NCI-H2107 treated with DMSO at 0.1 percent for 48 hours (cell line): ENCODE measurements at regions not wholly inside any gene's neighbourhood (a gene's known extent, or its start where the extent isn't known, plus 50 kb on each side); places are given as distances from the start of the nearest gene placed in this dataset.

Experiments
- DNase-seq: peaks from one replicate; lab custom pipeline; 2025; ENCODE audit not compliant: unreplicated experiment; lab: John Stamatoyannopoulos, UW

DNA sequence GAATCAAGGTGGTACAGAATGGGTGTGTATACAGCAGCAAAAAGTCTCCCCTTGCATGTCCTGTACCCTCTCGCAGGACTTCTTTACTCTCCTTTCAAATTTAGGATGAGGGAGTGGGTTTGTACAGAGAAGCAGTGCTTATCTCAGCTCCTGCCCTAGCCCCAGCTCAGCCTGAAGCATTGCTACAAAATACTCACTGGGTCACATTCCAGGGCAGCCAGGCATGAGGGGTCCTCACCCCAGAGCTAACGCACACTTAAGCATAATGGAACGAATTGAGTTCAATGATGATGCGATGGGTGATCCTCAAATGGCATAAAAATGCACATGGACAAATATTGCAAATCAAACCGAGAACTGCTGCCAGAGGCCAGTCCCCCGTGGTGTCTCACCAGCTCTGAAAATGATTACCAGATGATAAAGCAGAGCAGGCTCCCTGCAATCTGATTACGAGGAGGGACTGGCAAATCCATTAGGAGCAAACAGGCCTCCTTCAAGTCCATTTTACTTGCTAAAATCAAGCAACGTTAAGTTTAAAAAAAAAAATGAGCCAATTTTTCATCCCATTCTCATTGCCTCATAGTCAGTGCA, 231.6 kb upstream of the TAS2R1 start:
- no peak for DNase-seq

DNA sequence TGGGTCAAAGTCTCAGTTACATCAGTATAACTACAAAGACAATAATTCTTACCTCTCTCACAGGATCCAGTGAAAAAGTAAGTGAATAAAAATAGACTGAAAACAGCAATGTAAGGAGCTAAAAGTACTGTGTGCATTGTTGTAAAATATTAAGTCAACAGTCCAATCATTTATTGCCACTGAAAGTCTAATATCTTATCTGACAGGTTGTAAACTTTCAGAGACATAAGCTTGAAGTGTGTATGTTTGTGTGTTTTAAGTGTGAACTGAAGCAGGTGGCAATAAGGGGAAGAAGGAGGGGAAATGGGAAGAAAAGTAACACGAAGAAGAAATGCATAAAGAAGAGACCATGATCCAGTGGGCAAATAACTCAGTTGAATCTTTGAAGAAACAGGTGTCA, 229.7 kb upstream of the TAS2R1 start:
- no peak for DNase-seq

DNA sequence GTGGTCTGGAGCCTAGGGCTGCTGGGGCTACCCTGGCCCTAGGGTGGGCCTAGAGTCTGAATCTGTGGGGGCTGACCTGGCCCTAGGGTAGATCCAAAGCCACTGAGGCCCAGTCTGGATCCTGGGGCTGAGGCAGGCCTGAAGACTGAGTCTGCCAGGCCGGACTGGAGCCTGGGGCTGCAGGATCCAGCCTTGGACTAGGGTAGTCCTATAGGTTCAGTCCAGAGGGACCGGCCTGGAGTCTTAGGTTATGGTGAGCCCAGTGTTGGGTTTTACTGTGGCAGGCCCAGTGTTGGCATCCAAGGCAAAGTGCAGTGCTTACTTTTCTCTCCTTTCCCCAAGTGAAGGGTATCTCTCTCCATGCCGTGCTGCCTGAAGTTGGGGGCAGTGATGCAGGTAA, 227.9 kb upstream of the TAS2R1 start:
- DNase-seq: no peak

DNA sequence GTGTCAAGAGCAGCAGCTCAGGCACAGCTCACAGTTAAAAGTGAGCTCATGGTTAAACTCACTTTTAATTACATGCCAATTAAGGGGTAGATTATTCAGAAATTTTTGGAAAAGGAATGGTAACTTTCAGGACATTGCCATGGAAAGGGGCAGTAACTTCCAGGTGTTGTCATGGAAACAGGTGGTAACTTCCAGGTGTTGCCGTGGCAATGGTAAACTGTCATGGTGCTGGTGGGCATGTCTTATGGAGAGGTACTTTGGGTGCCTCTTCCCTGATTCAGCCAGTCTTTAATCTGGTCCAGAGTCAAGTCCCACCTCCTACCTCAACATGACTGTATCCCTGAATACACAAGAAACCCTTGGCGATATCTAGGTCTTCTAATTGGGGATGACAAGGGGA, 223.2 kb upstream of the TAS2R1 start:
- DNase-seq: no peak

DNA sequence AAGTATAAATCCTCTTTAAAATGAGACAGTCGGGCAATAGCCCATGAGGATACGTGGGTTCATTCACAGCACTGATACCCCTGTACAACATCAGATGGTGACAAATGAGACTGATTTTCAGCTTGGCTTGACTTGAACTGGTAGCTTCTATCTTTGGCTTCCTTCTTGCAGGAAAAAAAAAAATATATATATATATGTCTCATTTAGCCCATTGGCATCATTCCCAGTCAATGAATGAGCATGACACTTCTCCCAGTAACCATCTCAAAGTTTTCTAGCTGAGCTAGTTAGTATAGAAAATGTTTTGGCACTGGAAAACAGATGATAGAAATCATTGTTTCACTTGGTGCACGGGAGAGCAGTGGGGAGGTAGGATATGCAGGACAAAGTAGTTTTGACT, 222.5 kb upstream of the TAS2R1 start:
- DNase-seq: no peak

DNA sequence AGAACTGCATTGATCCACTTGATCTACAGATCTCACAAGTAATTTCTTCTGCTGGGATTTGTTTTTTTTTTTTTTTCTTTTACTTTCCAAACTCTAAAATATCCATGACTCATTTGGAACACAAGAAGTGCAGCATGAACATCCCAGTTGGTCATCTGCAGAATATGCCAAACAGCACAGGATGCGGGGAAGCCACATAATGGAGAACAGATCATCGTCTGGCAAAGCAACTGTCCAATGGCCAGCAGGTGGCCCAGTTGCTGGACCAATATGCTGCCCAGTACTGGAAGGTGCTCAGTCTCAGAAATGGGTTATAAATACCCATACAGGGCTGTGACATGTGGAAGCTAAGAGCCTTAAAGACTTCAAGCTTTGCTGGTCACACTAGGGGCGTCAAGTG, 221.3 kb upstream of the TAS2R1 start:
- no peak for DNase-seq

DNA sequence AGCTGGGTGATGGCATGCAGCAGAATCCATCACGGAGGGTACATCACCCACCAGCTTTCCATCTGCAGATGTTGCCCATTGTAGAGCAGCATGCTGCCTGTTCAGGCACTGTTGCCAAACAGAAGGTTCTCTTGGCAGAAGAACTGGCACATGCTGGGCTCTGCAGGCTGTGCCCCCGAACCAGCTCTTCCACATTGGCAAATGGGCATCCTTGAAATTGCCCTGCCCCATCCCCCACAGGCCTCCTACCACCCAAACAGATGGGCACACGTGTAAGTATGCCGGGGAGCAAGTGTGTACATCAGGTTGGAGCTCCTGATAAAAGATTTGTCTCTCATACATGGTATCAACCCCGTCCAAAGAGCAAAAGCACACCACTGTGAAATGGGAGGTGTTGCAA, 220.3 kb upstream of the TAS2R1 start:
- no peak for DNase-seq

DNA sequence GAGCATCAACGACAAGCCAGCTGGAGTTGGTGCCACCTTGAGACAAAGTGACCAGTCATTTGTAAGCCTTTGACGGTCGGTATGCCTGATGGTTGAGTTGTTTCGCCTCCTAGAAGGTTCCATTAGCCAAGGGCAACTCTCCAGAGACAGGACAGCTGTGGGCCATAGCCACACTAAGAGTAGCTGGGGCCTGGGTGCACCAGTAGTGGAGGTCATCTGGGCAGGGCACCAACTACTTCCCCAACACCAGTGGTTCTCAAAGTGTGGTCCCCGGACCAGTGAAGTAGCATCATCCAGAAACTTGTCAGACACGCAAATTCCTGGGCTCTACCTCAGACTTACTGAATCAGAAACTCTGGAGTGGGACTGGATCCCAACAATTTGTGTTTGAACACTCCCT, 217.5 kb upstream of the TAS2R1 start:
- no peak for DNase-seq

DNA sequence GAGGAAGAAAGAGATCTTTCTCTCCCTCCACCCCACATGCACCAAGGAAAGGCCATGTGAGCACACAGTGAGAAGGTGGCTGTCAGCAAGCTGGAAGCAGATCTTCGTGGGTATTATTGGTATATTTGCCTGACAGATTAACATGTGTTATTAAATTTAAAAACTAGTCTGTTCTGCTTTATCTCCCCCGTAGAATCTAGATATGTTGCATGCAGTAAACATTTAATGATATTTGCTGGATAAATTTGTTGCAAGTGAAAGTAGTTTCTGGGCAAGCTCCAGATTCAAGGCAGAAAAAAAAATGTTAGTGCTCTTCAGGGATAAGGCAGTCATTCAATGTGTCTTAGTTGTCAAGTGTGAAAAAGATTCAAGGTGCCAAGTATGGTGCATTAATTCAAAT, 215.0 kb upstream of the TAS2R1 start:
- DNase-seq: no peak

DNA sequence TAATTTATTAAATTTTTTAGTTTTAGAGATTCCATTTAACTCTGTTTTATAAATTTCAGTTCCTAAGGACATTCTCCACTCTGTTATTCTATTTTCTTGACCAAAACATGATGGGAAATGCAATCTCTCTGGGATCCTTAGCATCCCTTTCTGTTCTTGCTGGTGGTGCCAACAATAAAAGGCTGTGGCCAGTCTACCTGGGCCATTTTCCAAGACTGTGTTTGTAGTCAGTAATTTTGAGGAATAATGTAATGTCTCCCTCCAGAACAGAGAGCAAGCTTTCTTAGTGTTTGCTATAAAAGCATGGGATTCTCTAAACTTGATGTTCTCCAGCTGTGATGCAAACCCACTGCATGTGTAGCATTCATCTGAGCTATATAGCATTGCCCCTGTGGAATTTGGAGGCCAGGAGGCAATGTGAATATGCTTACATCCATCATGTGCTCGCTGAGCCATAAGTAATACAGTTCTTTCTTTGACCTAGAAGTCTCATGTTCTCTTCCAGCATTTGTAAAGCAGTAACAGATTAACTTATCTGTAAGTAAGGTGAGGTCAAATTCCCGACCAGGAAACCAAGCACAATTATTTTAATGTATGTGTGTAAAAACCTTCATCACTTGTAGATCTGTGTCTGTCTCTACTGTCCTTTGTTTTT, 211.5 kb upstream of the TAS2R1 start:
- no peak for DNase-seq

DNA sequence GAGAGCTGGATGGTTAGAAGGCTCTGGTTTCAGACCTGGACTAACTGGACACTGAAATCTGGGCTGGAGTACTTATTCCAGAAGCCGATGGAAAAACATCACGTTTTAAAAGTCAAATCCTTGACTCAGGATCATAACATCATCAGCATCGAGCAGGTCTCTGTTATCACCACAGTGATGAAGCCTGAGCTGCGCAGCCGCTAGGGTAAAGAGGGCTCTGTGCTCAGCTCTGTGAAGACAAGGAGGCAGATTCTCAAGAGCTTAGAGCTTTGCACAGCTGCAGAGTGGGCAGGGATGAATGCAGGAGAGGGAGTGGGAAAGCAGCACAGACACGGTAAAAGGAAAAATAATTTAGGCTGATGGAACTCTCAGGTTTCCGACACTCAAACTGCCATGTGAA, 208.8 kb upstream of the TAS2R1 start:
- DNase-seq: no peak

DNA sequence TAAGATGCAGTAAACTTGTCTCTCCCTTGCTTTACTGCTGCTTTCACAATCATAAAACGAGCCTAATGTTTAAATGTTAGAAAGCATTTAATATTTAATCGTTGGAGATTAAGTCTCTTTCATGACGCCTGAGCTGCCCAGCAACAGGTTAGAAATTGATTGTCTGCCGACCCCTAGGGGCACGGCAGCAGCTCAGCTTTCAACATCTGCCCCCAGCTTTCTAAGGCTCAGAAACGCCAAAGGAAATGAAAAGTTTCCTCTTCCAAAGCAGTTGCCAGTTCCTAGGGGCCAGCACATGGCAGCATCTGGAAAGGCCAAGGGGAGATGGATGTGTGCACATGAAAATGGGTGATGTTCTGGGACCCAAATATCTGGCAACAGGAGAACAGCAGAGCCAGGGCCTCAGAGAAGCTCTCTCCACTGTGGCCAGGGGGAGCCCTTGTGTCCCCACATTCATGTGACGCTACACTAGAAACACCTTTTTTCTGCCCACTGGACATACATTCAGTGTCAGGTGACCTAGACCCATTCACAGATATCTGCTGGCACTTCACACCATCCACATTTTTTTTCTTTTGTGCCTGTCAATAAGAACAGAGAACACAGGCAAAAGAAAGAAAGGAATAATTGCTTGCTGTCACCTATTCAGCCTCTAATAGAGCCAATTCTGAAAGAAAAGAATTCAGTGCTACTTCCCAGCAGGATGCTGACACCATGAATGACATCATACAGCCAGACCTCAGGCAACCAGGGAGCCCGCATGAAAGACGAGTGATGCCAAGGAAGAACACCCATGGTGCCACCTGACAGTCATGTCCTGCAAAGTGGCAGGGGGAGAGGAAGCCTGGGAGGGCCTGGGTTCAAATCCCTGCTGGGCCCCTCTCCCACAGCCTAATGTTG, 205.0 kb upstream of the TAS2R1 start:
- no peak for DNase-seq

DNA sequence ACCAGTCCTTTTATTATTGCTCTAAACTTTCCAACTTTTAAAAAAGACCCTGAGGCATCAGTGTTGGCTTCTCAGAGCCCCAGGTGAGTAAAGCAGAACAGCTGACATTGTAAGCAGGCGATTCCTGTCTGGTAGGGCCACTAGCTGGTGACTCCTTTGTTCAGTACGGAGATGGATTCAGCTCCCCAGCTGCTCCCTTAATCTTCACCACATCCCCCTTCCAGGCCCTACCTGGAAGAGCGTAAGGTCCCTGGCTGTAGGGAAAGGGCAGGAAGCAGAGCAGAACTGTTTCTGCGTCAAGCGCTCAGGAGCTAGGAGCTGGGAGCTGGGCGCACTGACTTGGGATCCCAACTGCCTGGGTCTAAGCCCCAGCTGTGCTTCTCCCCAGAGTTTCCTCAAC, 203.7 kb upstream of the TAS2R1 start:
- no peak for DNase-seq

DNA sequence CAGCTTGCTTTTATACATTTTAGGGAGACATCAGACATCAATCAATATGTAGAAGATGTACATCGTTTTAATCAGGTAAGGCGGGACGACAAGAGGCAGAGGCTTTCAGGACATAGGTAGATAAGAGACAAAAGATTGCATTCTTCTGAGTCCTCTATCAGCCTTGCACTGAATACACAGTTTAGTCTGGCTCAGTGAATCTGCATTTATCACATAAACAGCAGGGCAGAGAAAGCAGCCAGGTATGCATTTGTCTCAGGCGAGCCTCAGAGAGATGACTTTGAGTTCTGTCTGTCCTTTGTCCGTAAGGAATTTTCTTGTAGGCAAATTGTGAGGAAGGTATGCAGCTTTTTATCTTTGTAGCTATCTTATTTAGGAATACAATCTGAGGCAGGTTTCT, 202.8 kb upstream of the TAS2R1 start:
- no peak for DNase-seq

DNA sequence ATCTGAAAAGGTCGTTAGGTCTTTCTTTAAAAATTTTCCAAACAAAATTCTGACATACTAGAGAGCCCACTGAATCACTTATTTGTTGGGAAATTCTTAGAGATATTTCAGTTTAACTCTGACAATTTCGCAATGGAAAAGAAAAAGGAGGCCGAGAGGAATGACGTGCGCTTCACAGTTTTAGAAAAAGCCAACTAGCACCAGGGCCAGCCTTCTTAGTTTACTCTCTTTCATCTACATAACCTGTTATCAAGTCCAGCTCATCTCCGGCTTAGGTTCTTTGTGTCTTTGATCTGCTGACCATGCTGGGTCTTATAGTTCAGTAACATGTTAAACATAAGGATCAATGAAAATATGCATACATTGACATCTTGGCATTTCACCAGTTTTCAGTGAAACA, 201.7 kb upstream of the TAS2R1 start:
- no peak for DNase-seq

DNA sequence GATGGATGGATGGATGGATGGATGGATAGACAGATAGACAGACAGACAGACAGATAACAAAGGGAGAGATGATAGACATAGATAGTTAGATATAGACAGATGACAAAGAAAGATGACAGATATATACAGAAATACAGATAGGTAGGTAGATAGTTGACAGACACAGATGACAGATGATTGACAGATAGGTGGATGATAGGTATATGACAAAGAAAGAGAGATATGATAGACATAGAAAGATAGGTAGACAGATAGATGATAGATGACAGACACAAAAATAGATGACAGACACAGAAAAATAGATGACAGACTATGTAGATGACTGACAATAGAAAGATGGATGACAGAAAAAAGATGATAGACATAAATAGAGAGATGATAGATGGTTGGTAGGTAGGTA, 200.0 kb upstream of the TAS2R1 start:
- no peak for DNase-seq

DNA sequence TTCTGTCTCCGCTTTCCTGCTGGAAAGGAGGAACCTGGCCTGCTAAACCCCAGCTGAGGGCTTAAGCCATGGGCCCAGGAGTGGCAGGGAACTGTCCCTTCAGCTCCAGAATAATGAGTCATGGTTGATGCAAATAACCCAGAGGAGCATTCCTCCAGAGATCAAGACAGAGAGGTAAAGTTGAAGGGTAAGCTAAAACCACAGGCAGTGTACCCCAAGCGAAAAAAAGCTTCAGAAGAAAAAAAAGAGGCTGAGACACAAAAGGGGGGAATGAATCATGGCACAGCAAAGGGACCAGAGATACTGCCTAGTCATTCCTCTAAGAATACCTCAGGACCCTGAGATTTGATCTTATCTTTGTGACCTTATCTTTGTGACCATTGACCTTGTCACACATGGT, 199.5 kb upstream of the TAS2R1 start:
- no peak for DNase-seq

DNA sequence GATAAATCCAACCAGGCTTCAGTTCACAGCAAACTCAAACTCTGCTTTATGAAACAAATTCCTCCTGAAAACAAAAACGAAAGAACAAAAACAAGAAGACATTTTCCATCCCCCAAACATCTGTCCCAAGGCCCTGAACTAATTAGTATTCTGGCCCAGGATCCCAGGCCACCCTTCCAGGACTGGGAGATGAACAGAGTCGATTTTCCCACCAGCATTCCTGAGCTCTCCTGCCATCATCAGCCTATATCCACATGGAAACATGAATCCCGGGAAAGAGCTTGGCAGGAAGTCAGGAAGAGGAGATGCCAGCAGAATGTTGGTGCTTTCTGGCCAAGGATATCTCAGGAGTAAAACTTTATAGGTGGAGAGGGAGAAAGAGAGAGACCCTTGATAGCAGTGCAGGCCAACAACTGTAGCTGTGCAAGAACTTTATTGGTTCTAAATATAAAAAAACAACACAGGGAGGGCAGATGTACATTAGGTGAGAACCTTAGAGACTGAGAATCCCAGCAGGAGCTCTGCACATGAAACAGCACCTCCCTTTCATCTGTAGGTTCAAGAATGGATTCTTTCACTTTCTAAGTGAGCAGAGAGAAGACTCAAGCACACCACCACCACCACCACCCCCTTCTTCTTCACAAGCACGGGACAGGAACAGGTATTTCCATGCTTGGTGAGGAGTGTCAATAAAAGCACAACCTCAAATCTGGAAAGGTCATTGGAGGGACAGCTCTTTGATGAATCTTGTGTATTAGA, 190.7 kb upstream of the TAS2R1 start:
- no peak for DNase-seq

DNA sequence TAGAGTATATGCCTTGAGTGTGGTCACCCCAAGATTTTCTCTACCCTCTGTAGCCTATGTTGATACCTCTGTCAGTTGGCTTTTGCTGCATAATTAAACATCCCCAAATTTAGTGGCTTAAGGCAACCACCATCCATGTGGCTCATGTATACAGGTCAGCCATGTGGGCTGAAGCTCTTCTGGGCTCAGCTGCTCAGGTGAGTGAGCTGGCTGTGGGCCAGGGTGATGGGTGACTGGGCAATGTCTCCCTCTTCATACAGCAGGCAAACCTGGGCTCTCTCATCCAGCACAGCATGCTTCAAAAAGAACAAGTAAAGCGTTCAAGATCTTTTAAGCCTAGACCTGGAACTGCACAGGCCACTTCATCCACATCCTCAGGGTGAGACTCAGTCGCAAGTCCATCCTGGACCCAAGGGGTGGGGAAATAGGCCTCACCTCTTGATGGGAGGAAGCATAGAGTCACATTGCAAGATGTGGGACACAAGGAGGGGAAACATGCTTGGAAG, 188.2 kb upstream of the TAS2R1 start:
- no peak for DNase-seq

DNA sequence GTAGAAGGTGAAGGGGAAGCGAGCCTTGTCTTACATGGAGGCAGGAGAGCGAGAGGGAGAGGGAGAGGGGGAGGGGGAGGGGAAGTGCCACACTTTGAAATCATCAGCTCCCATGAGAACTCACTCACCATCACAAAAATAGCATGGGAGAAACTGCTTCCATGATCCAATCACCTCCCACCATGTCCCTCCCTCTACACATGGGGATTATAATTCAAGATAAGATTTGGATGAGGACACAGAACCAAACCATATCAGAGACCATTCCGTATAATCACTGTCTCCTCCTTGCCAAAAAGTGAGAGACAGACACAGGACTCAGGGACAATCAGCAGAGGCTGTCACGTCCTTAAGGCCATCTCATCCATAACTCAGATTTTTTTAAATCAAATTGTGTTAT, 187.7 kb upstream of the TAS2R1 start:
- no peak for DNase-seq

DNA sequence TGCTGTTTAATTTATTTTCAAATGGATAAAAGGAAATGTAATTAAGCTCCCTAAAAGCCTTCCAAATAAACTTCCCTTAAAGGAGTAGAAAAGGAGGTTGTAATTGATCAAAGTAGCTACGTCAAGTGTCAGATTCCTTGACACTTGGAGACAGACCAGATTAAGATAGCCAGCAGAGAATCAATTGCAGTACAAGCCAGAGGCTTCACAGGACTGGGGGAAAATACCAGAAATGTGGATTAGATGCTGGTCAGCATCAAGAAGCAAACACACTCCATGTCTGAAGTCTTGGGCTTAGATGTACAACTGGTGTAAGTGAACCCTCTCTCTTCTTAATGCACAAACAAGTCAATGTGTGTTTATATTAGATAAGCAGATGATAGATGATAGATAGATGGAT, 184.9 kb upstream of the TAS2R1 start:
- DNase-seq: no peak
